GM23338 (cell line): ENCODE measurements at regions not wholly inside any gene's neighbourhood (a gene's known extent, or its start where the extent isn't known, plus 50 kb on each side); places are given as distances from the start of the nearest gene placed in this dataset.

Source experiments
- ATAC-seq: fragments of 200-7000 bp; cut with Tn5 transposase; 3 replicates; pipeline ENCODE4 v1.9.1; 2020
- DNase-seq: peaks from one replicate; pipeline ENCODE4 v3.0.0-alpha.2; 2015; ENCODE audit warnings: low spot score
- H2AFZ ChIP-seq: fragments of 200-600 bp; sonication (generic); 2 replicates; pipeline ENCODE4 v1.8.0; 2016; ENCODE audit warnings: antibody characterized with exemption, mild to moderate bottlenecking, moderate library complexity
- H3F3A ChIP-seq: fragments of 200-600 bp; sonication (generic); replicated peaks from 2 replicates; pipeline ENCODE4 v1.8.0; 2017; ENCODE audit warnings: antibody characterized with exemption, mixed run types, low read depth
- H3K27ac ChIP-seq: fragments of 200-600 bp; sonication (generic); 2 replicates; pipeline ENCODE4 v1.6.1; 2016; ENCODE audit warnings: low read depth
- H3K27me3 ChIP-seq: fragments of 200-600 bp; sonication (generic); 2 replicates; pipeline ENCODE4 v1.8.0; 2016; ENCODE audit warnings: mild to moderate bottlenecking, mixed run types, moderate library complexity; ENCODE audit not compliant: insufficient read depth
- H3K36me3 ChIP-seq: fragments of 200-600 bp; sonication (generic); 2 replicates; pipeline ENCODE4 v1.8.0; 2016; ENCODE audit warnings: mild to moderate bottlenecking; ENCODE audit not compliant: insufficient read depth
- H3K4me1 ChIP-seq: fragments of 200-600 bp; sonication (generic); 2 replicates; pipeline ENCODE4 v1.8.0; 2016; ENCODE audit warnings: mild to moderate bottlenecking, moderate library complexity; ENCODE audit not compliant: insufficient read depth
- H3K4me2 ChIP-seq: fragments of 200-600 bp; sonication (generic); 2 replicates; pipeline ENCODE4 v1.7.1; 2017; ENCODE audit warnings: mixed run types
- H3K4me3 ChIP-seq: fragments of 200-600 bp; sonication (generic); 2 replicates; pipeline ENCODE4 v1.6.1; 2016; ENCODE audit warnings: mixed run types
- H3K79me2 ChIP-seq: fragments of 200-600 bp; sonication (generic); replicated peaks from 2 replicates; pipeline ENCODE4 v1.8.0; 2017; ENCODE audit warnings: mild to moderate bottlenecking; ENCODE audit not compliant: insufficient read depth
- H3K9me2 ChIP-seq: fragments of 200-600 bp; sonication (generic); 2 replicates; pipeline ENCODE4 v1.8.0; 2017; ENCODE audit not compliant: insufficient read depth
- H4K20me1 ChIP-seq: fragments of 200-600 bp; sonication (generic); replicated peaks from 2 replicates; pipeline ENCODE4 v1.8.0; 2017; ENCODE audit warnings: mild to moderate bottlenecking; ENCODE audit not compliant: insufficient read depth
- H3K27ac Mint-ChIP-seq: 2 replicates; pipeline ENCODE4 v1.8.0; 2020; ENCODE audit warnings: inconsistent platforms, mild to moderate bottlenecking, moderate library complexity, mixed read lengths
- H3K27me3 Mint-ChIP-seq: 3 replicates; pipeline ENCODE4 v1.8.0; 2022; ENCODE audit warnings: low read depth, mild to moderate bottlenecking, moderate library complexity, mixed read lengths, inconsistent platforms; ENCODE audit not compliant: insufficient read depth, poor library complexity
- H3K36me3 Mint-ChIP-seq: 3 replicates; pipeline ENCODE4 v1.8.0; 2021; ENCODE audit warnings: low read depth, mild to moderate bottlenecking, inconsistent platforms, moderate library complexity, mixed read lengths
- H3K4me1 Mint-ChIP-seq: 3 replicates; pipeline ENCODE4 v1.8.0; 2020; ENCODE audit warnings: mild to moderate bottlenecking, inconsistent platforms, mixed read lengths
- H3K4me3 Mint-ChIP-seq: 3 replicates; pipeline ENCODE4 v1.8.0; 2021; ENCODE audit warnings: moderate library complexity, mild to moderate bottlenecking, inconsistent platforms, mixed read lengths
- H3K9me3 Mint-ChIP-seq: 3 replicates; pipeline ENCODE4 v1.8.0; 2020; ENCODE audit warnings: moderate library complexity, mild to moderate bottlenecking, inconsistent platforms, mixed read lengths
- CREB1 ChIP-seq: fragments of 250-450 bp; sonication (Bioruptor Pico); IDR thresholded peaks from 2 replicates; pipeline ENCODE4 v1.5.0; 2020; ENCODE audit warnings: low read depth, mild to moderate bottlenecking, moderate library complexity
- EZH2 ChIP-seq: fragments of 200-600 bp; sonication (generic); IDR thresholded peaks from one replicate; pipeline ENCODE4 v1.8.0; 2017; ENCODE audit warnings: antibody characterized with exemption, mild to moderate bottlenecking, low read depth; ENCODE audit not compliant: unreplicated experiment
- EZH2phosphoT487 ChIP-seq: fragments of 200-600 bp; sonication (generic); IDR thresholded peaks from one replicate; pipeline ENCODE4 v1.8.1; 2018; ENCODE audit warnings: antibody characterized with exemption; ENCODE audit not compliant: unreplicated experiment
- JUNB ChIP-seq: IDR thresholded peaks from one replicate; pipeline ENCODE4 v1.6.1; 2016; ENCODE audit warnings: antibody characterized with exemption; ENCODE audit not compliant: unreplicated experiment
- NANOG ChIP-seq: IDR thresholded peaks from 2 replicates; pipeline ENCODE4 v1.6.1; 2016; ENCODE audit warnings: antibody characterized with exemption, borderline replicate concordance
- POLR2AphosphoS5 ChIP-seq: IDR thresholded peaks from 2 replicates; pipeline ENCODE4 v1.6.1; 2016; ENCODE audit warnings: antibody characterized with exemption, low read depth
- STAT1 ChIP-seq: IDR thresholded peaks from one replicate; pipeline ENCODE4 v1.6.1; 2016; ENCODE audit warnings: antibody characterized with exemption; ENCODE audit not compliant: unreplicated experiment
- ZNF114 ChIP-seq: fragments of 250-450 bp; sonication (Bioruptor Pico); IDR thresholded peaks from 2 replicates; pipeline ENCODE4 v1.5.0; 2020; ENCODE audit warnings: mild to moderate bottlenecking, moderate library complexity
- ZNF331 ChIP-seq: fragments of 250-450 bp; sonication (Bioruptor Pico); IDR thresholded peaks from 2 replicates; pipeline ENCODE4 v1.5.0; 2020; ENCODE audit warnings: low read depth, mild to moderate bottlenecking, moderate library complexity
- TF ChIP-seq, protein P1 (sequence below): fragments of 250-450 bp; sonication (Bioruptor Pico); IDR thresholded peaks from 2 replicates; pipeline ENCODE4 v1.5.0; 2020; ENCODE audit warnings: mild to moderate bottlenecking, moderate library complexity
- TF ChIP-seq, protein P2 (sequence below): IDR thresholded peaks from one replicate; pipeline ENCODE4 v1.6.1; 2018; ENCODE audit warnings: antibody characterized with exemption; ENCODE audit not compliant: unreplicated experiment
- TF ChIP-seq, protein P3 (sequence below): IDR thresholded peaks from 2 replicates; pipeline ENCODE4 v1.6.1; 2016; ENCODE audit warnings: antibody characterized with exemption
- TF ChIP-seq, protein P4 (sequence below), 2 experiments: fragments of 200-600 bp in 1 of 2; sonication (generic) in 1 of 2; conservative IDR thresholded peaks; 2 replicates each; pipeline versions ENCODE4 v1.5.1 to v1.6.1; 2016 to 2017; ENCODE audit warnings: antibody characterized with exemption in 2 of 2, low read depth in 2 of 2, mild to moderate bottlenecking in 2 of 2, moderate library complexity in 1 of 2

DNA sequence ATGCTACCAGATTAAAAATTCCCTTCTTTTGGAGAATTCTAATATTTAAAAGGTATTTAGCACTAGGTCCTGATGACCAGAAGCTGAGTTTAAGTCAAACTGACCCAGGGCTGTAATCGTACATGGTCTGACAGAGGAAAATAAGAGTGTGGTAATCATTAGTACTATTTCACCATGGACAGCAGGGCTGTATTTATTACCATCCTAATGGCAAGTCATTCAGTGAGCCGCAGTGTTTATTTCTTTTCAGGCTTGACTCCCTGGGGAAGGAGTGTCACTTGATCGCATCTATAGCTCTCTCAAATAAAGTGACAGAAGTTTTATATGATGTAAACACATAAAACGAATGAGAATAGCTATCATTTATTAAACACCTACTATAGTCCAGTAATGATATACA is 261.8 kb downstream of the BTG1 start:
- H3K9me2 ChIP-seq = no peaks in the 10 kb centered on the region
- H4K20me1 ChIP-seq = no peaks in the 10 kb centered on the region
- no peak overlapping the region for H2AFZ ChIP-seq
- no peaks in the 10 kb centered on the region for H3K27me3 Mint-ChIP-seq
- H3K27ac ChIP-seq = no peak overlapping the region
- no peaks in the 10 kb centered on the region for H3K27me3 ChIP-seq
- no peaks in the 10 kb centered on the region for H3K79me2 ChIP-seq
- ATAC-seq (no peak), DNase-seq (no peak)
- H3K4me3 ChIP-seq = no peak overlapping the region
- no peaks in the 10 kb centered on the region for H3K9me3 Mint-ChIP-seq
- H3K36me3 Mint-ChIP-seq = no peaks in the 10 kb centered on the region
- no peaks in the 10 kb centered on the region for H3K4me1 ChIP-seq
- H3F3A ChIP-seq = no peaks in the 10 kb centered on the region
- no peak overlapping the region for H3K4me3 Mint-ChIP-seq
- no peaks in the 10 kb centered on the region for H3K4me1 Mint-ChIP-seq
- H3K36me3 ChIP-seq = no peaks in the 10 kb centered on the region
- TF ChIP-seq, protein P1, sequence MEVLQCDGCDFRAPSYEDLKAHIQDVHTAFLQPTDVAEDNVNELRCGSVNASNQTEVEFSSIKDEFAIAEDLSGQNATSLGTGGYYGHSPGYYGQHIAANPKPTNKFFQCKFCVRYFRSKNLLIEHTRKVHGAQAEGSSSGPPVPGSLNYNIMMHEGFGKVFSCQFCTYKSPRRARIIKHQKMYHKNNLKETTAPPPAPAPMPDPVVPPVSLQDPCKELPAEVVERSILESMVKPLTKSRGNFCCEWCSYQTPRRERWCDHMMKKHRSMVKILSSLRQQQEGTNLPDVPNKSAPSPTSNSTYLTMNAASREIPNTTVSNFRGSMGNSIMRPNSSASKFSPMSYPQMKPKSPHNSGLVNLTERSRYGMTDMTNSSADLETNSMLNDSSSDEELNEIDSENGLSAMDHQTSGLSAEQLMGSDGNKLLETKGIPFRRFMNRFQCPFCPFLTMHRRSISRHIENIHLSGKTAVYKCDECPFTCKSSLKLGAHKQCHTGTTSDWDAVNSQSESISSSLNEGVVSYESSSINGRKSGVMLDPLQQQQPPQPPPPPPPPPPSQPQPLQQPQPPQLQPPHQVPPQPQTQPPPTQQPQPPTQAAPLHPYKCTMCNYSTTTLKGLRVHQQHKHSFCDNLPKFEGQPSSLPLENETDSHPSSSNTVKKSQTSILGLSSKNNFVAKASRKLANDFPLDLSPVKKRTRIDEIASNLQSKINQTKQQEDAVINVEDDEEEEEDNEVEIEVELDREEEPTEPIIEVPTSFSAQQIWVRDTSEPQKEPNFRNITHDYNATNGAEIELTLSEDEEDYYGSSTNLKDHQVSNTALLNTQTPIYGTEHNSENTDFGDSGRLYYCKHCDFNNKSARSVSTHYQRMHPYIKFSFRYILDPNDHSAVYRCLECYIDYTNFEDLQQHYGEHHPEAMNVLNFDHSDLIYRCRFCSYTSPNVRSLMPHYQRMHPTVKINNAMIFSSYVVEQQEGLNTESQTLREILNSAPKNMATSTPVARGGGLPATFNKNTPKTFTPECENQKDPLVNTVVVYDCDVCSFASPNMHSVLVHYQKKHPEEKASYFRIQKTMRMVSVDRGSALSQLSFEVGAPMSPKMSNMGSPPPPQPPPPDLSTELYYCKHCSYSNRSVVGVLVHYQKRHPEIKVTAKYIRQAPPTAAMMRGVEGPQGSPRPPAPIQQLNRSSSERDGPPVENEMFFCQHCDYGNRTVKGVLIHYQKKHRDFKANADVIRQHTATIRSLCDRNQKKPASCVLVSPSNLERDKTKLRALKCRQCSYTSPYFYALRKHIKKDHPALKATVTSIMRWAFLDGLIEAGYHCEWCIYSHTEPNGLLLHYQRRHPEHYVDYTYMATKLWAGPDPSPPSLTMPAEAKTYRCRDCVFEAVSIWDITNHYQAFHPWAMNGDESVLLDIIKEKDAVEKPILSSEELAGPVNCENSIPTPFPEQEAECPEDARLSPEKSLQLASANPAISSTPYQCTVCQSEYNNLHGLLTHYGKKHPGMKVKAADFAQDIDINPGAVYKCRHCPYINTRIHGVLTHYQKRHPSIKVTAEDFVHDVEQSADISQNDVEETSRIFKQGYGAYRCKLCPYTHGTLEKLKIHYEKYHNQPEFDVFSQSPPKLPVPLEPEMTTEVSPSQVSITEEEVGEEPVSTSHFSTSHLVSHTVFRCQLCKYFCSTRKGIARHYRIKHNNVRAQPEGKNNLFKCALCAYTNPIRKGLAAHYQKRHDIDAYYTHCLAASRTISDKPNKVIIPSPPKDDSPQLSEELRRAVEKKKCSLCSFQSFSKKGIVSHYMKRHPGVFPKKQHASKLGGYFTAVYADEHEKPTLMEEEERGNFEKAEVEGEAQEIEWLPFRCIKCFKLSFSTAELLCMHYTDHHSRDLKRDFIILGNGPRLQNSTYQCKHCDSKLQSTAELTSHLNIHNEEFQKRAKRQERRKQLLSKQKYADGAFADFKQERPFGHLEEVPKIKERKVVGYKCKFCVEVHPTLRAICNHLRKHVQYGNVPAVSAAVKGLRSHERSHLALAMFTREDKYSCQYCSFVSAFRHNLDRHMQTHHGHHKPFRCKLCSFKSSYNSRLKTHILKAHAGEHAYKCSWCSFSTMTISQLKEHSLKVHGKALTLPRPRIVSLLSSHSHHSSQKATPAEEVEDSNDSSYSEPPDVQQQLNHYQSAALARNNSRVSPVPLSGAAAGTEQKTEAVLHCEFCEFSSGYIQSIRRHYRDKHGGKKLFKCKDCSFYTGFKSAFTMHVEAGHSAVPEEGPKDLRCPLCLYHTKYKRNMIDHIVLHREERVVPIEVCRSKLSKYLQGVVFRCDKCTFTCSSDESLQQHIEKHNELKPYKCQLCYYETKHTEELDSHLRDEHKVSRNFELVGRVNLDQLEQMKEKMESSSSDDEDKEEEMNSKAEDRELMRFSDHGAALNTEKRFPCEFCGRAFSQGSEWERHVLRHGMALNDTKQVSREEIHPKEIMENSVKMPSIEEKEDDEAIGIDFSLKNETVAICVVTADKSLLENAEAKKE (CRISPR knock-in tag) = no peak
- TF ChIP-seq, protein P2, sequence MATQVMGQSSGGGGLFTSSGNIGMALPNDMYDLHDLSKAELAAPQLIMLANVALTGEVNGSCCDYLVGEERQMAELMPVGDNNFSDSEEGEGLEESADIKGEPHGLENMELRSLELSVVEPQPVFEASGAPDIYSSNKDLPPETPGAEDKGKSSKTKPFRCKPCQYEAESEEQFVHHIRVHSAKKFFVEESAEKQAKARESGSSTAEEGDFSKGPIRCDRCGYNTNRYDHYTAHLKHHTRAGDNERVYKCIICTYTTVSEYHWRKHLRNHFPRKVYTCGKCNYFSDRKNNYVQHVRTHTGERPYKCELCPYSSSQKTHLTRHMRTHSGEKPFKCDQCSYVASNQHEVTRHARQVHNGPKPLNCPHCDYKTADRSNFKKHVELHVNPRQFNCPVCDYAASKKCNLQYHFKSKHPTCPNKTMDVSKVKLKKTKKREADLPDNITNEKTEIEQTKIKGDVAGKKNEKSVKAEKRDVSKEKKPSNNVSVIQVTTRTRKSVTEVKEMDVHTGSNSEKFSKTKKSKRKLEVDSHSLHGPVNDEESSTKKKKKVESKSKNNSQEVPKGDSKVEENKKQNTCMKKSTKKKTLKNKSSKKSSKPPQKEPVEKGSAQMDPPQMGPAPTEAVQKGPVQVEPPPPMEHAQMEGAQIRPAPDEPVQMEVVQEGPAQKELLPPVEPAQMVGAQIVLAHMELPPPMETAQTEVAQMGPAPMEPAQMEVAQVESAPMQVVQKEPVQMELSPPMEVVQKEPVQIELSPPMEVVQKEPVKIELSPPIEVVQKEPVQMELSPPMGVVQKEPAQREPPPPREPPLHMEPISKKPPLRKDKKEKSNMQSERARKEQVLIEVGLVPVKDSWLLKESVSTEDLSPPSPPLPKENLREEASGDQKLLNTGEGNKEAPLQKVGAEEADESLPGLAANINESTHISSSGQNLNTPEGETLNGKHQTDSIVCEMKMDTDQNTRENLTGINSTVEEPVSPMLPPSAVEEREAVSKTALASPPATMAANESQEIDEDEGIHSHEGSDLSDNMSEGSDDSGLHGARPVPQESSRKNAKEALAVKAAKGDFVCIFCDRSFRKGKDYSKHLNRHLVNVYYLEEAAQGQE = no peak
- no peak for TF ChIP-seq EZH2
- no peak for TF ChIP-seq EZH2phosphoT487
- no peak for TF ChIP-seq POLR2AphosphoS5
- TF ChIP-seq, protein P3, sequence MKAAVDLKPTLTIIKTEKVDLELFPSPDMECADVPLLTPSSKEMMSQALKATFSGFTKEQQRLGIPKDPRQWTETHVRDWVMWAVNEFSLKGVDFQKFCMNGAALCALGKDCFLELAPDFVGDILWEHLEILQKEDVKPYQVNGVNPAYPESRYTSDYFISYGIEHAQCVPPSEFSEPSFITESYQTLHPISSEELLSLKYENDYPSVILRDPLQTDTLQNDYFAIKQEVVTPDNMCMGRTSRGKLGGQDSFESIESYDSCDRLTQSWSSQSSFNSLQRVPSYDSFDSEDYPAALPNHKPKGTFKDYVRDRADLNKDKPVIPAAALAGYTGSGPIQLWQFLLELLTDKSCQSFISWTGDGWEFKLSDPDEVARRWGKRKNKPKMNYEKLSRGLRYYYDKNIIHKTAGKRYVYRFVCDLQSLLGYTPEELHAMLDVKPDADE = no peak
- no peak for TF ChIP-seq ZNF331 (CRISPR knock-in tag)
- no peak for TF ChIP-seq JUNB
- TF ChIP-seq ZNF114 = no peak
- no peak for TF ChIP-seq CREB1 (CRISPR knock-in tag)
- no peak for TF ChIP-seq STAT1
- no peak for TF ChIP-seq NANOG
- TF ChIP-seq, protein P4, sequence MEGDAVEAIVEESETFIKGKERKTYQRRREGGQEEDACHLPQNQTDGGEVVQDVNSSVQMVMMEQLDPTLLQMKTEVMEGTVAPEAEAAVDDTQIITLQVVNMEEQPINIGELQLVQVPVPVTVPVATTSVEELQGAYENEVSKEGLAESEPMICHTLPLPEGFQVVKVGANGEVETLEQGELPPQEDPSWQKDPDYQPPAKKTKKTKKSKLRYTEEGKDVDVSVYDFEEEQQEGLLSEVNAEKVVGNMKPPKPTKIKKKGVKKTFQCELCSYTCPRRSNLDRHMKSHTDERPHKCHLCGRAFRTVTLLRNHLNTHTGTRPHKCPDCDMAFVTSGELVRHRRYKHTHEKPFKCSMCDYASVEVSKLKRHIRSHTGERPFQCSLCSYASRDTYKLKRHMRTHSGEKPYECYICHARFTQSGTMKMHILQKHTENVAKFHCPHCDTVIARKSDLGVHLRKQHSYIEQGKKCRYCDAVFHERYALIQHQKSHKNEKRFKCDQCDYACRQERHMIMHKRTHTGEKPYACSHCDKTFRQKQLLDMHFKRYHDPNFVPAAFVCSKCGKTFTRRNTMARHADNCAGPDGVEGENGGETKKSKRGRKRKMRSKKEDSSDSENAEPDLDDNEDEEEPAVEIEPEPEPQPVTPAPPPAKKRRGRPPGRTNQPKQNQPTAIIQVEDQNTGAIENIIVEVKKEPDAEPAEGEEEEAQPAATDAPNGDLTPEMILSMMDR (conservative IDR thresholded peaks at IDR 0.05; ENCODE audit: low read depth in 2 of 2) = no peak
- no peak overlapping the region for H3K27ac Mint-ChIP-seq
- H3K4me2 ChIP-seq = no peak overlapping the region
